Panc1 (cell line): ENCODE measurements at regions not wholly inside any gene's neighbourhood (a gene's known extent, or its start where the extent isn't known, plus 50 kb on each side); places are given as distances from the start of the nearest gene placed in this dataset.

Experiments
- CTCF ChIP-seq: fragments of 450-650 bp; IDR thresholded peaks from 2 replicates; pipeline ENCODE4 v1.5.1; 2017; ENCODE audit warnings: mild to moderate bottlenecking
- POLR2AphosphoS5 ChIP-seq: IDR thresholded peaks from 2 replicates; pipeline ENCODE4 v1.6.1; 2012; ENCODE audit warnings: mild to moderate bottlenecking, low read depth, low read length, moderate library complexity
- SIN3A ChIP-seq: IDR thresholded peaks from 2 replicates; pipeline ENCODE4 v1.6.1; 2012; ENCODE audit warnings: low read depth, mild to moderate bottlenecking, low read length, moderate library complexity, borderline replicate concordance; ENCODE audit not compliant: insufficient read depth
- TF ChIP-seq, protein P1 (sequence below), 2 experiments: IDR thresholded peaks; 2 replicates each; pipeline ENCODE4 v1.6.1; 2011 to 2012; ENCODE audit warnings: low read depth in 2 of 2, control low read depth in 1 of 2, low read length in 1 of 2, mild to moderate bottlenecking in 1 of 2, moderate library complexity in 1 of 2; ENCODE audit not compliant: insufficient read depth in 1 of 2

DNA sequence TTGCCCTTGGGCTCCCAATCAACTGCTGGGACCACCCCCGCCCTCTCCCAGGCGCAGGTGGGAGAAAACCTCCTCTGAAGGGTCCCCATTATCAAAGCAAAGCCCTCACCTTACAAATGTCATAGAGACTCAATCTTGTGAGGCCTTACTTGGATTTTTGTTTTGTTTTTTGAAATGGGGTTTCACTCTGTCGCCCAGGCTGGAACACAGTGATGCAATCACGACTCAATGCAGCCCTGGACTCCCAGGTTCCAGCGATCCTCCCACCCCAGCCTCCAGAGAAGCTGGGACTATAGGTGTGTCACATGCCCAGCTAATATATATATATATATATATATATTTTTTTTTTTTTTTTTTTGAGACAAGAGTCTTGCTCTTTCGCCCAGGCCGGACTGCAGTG is 57.5 kb upstream of the WIPI2 start:
- TF ChIP-seq CTCF = no peak
- no peak for TF ChIP-seq SIN3A
- TF ChIP-seq, protein P1, sequence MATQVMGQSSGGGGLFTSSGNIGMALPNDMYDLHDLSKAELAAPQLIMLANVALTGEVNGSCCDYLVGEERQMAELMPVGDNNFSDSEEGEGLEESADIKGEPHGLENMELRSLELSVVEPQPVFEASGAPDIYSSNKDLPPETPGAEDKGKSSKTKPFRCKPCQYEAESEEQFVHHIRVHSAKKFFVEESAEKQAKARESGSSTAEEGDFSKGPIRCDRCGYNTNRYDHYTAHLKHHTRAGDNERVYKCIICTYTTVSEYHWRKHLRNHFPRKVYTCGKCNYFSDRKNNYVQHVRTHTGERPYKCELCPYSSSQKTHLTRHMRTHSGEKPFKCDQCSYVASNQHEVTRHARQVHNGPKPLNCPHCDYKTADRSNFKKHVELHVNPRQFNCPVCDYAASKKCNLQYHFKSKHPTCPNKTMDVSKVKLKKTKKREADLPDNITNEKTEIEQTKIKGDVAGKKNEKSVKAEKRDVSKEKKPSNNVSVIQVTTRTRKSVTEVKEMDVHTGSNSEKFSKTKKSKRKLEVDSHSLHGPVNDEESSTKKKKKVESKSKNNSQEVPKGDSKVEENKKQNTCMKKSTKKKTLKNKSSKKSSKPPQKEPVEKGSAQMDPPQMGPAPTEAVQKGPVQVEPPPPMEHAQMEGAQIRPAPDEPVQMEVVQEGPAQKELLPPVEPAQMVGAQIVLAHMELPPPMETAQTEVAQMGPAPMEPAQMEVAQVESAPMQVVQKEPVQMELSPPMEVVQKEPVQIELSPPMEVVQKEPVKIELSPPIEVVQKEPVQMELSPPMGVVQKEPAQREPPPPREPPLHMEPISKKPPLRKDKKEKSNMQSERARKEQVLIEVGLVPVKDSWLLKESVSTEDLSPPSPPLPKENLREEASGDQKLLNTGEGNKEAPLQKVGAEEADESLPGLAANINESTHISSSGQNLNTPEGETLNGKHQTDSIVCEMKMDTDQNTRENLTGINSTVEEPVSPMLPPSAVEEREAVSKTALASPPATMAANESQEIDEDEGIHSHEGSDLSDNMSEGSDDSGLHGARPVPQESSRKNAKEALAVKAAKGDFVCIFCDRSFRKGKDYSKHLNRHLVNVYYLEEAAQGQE (IDR thresholded peaks at IDR 0.05; ENCODE audit: insufficient read depth in 1 of 2, low read depth in 2 of 2, low read length in 1 of 2) = no peak
- no peak for TF ChIP-seq POLR2AphosphoS5
